Duodenal mucosa (tissue), 2 donors: ENCODE measurements at regions not wholly inside any gene's neighbourhood (a gene's known extent, or its start where the extent isn't known, plus 50 kb on each side); places are given as distances from the start of the nearest gene placed in this dataset.

ENCODE experiments used
- H3K27ac ChIP-seq: one replicate; pipeline ENCODE4 v1.7.0; 2013; ENCODE audit warnings: low read depth, low read length
- H3K27me3 ChIP-seq, 2 donors: one replicate each; pipeline ENCODE4 v1.7.0; 2013; ENCODE audit warnings: low read length in 2 of 2, control low read depth in 1 of 2; ENCODE audit not compliant: insufficient read depth in 2 of 2, control insufficient read depth in 1 of 2
- H3K36me3 ChIP-seq, 2 donors: one replicate each; pipeline ENCODE4 v1.7.0; 2013; ENCODE audit warnings: low read length in 2 of 2, control low read depth in 1 of 2; ENCODE audit not compliant: insufficient read depth in 2 of 2, control insufficient read depth in 1 of 2
- H3K4me1 ChIP-seq, 2 donors: one replicate each; pipeline ENCODE4 v1.7.0; 2013; ENCODE audit warnings: low read length in 2 of 2, control low read depth in 1 of 2; ENCODE audit not compliant: insufficient read depth in 2 of 2, control insufficient read depth in 1 of 2
- H3K4me3 ChIP-seq, 2 donors: one replicate each; pipeline ENCODE4 v1.7.0; 2013; ENCODE audit warnings: low read length in 2 of 2, low read depth in 1 of 2
- H3K9ac ChIP-seq, 2 donors: one replicate each; pipeline ENCODE4 v1.7.0; 2013; ENCODE audit warnings: low read length in 2 of 2, low read depth in 1 of 2
- H3K9me3 ChIP-seq, 2 donors: one replicate each; pipeline ENCODE4 v1.7.0; 2013; ENCODE audit warnings: low read length in 2 of 2, control low read depth in 1 of 2; ENCODE audit not compliant: control insufficient read depth in 1 of 2

DNA sequence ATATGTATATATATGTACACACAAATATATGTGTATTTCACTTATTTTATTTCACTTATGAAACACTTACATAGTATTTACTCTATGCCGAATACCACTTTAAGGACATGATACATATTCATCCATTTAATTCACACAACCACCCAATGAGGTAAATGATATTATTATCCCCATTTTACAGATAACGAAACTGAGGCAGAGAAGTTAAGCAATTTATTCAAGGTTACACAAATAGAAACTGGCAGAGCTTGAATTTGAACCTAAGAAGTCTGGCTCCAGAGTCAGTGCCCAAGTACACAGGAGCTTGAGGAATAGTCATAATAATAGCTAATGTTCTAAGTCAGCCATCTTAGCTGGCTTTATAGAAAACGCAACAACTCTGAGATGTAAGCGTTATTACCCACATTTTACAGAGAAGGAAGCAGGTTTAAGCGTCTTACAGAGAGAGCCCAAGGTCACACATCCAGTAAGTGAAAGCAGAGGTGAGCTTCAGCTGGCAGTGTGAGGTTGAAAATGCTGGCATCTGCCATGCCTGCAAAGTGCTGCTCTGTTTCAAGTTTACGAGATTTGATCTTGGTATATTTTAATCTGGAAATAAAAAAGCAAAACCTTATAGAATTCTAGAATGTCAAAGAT is 326.9 kb downstream of the LPIN1 start:
- H3K27me3 ChIP-seq, result no peaks in the 10 kb centered on the region
- H3K9ac ChIP-seq, result no peak overlapping the region
- no peaks in the 10 kb centered on the region for H3K9me3 ChIP-seq
- no peaks in the 10 kb centered on the region for H3K36me3 ChIP-seq
- H3K4me3 ChIP-seq, result no peak overlapping the region
- H3K4me1 ChIP-seq, result no peaks in the 10 kb centered on the region
- H3K27ac ChIP-seq, result no peak overlapping the region

- Histone ChIP-seq H3K9me3 (no peaks in the 10 kb centered on the region), H3K27me3 (no peaks in the 10 kb centered on the region), H3K36me3 (no peaks in the 10 kb centered on the region), H3K27ac (no peak overlapping the region), H3K9ac (no peak overlapping the region), H3K4me1 (no peaks in the 10 kb centered on the region), H3K4me3 (no peak overlapping the region)
Observed at GRCh38 chr2:12074126-12074844, 327.9 kb downstream of the LPIN1 start.

- Histone ChIP-seq H3K36me3 (no peaks in the 10 kb centered on the region), H3K27me3 (no peaks in the 10 kb centered on the region), H3K4me1 (no peaks in the 10 kb centered on the region), H3K9me3 (no peaks in the 10 kb centered on the region), H3K27ac (no peak overlapping the region), H3K9ac (no peak overlapping the region), H3K4me3 (no peak overlapping the region)
Observed at GRCh38 chr2:12074845-12075217, 328.4 kb downstream of the LPIN1 start.

DNA sequence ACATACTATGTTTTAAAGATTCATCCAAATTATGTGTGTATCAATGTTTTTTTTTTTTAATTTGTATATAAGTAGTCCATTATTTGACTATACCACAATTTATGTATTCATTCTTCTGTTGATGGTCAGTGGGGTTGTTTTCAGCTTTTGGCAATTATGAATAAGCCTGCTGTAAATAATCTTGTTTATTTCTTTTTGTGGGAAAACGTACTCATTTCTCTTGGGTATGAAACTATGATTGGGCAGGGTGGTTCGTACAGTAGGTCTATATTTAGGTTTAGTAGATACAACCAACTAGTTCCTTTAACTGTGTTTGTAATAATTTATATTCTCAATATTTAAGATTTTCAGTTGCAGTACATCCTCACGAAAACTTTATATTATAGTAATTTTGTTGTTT is 329.2 kb downstream of the LPIN1 start:
- Histone ChIP-seq H3K27me3 (no peaks in the 10 kb centered on the region), H3K4me3 (no peak overlapping the region), H3K4me1 (no peaks in the 10 kb centered on the region), H3K27ac (no peak overlapping the region), H3K9ac (no peak overlapping the region), H3K36me3 (no peaks in the 10 kb centered on the region), H3K9me3 (no peaks in the 10 kb centered on the region)

GRCh38 chr2:12076810-12077209 is 330.4 kb downstream of the LPIN1 start:
- no peaks in the 10 kb centered on the region for H3K27me3 ChIP-seq
- no peaks in the 10 kb centered on the region for H3K4me1 ChIP-seq
- H3K9ac ChIP-seq, result no peak overlapping the region
- no peaks in the 10 kb centered on the region for H3K9me3 ChIP-seq
- no peak overlapping the region for H3K27ac ChIP-seq
- no peak overlapping the region for H3K4me3 ChIP-seq
- no peaks in the 10 kb centered on the region for H3K36me3 ChIP-seq

GRCh38 chr2:12080360-12080759 is 333.9 kb downstream of the LPIN1 start:
- Histone ChIP-seq H3K36me3 (no peaks in the 10 kb centered on the region), H3K4me1 (no peaks in the 10 kb centered on the region), H3K9ac (no peak overlapping the region), H3K9me3 (no peaks in the 10 kb centered on the region), H3K27me3 (no peaks in the 10 kb centered on the region), H3K4me3 (no peak overlapping the region), H3K27ac (no peak overlapping the region)

GRCh38 chr2:12081481-12082210 is 335.2 kb downstream of the LPIN1 start:
- Histone ChIP-seq H3K36me3 (no peaks in the 10 kb centered on the region), H3K9ac (no peak overlapping the region), H3K27ac (no peak overlapping the region), H3K4me1 (no peaks in the 10 kb centered on the region), H3K27me3 (no peaks in the 10 kb centered on the region), H3K9me3 (no peaks in the 10 kb centered on the region), H3K4me3 (no peak overlapping the region)

- Histone ChIP-seq H3K4me3 (no peak overlapping the region), H3K36me3 (no peaks in the 10 kb centered on the region), H3K4me1 (no peaks in the 10 kb centered on the region), H3K9ac (no peak overlapping the region), H3K9me3 (no peaks in the 10 kb centered on the region), H3K27me3 (no peaks in the 10 kb centered on the region), H3K27ac (no peak overlapping the region)
Observed at GRCh38 chr2:12083081-12083581, 336.7 kb downstream of the LPIN1 start.

DNA sequence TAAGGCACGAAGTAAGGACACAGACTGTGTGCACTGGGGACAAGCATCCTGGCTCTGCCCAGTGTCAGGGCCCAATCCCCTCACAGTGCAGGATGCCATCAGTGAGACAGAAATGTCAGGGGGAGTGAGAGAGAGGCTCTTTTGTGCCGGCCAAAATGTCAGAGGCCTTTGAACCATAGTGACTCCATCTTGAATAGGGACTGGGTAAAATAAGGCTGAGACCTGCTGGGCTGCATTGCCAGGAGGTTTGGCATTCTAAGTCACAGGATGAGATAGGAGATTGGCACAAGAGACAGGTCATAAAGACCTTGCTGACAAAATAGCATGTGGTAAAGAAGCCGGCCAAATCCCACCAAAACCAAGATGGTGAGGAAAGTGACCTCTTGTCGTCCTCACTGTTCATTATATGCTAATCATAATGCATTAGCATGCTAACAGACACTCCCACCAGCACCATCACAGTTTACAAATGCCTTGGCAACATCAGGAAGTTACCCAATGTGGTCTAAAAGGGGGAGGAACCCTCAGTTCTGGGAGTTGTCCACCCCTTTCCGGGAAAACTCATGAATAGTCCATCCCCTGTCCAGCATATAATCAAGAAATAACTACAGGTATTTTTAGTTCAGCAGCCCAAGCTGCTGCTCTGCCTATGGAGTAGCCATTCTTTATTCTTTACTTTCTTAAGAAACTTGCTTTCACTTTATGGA is 337.4 kb downstream of the LPIN1 start:
- Histone ChIP-seq H3K27ac (no peak overlapping the region), H3K9me3 (no peaks in the 10 kb centered on the region), H3K9ac (no peak overlapping the region), H3K27me3 (no peaks in the 10 kb centered on the region), H3K4me3 (no peak overlapping the region), H3K4me1 (no peaks in the 10 kb centered on the region), H3K36me3 (no peaks in the 10 kb centered on the region)

- Histone ChIP-seq H3K4me1 (no peaks in the 10 kb centered on the region), H3K9ac (no peak overlapping the region), H3K9me3 (no peaks in the 10 kb centered on the region), H3K36me3 (no peaks in the 10 kb centered on the region), H3K4me3 (no peak overlapping the region), H3K27ac (no peak overlapping the region), H3K27me3 (no peaks in the 10 kb centered on the region)
Observed at GRCh38 chr2:12087175-12087574, 340.7 kb downstream of the LPIN1 start.
